ENCODE measurements at regions not wholly inside any gene's neighbourhood (a gene's known extent, or its start where the extent isn't known, plus 50 kb on each side); places are given as distances from the start of the nearest gene placed in this dataset.

DNA sequence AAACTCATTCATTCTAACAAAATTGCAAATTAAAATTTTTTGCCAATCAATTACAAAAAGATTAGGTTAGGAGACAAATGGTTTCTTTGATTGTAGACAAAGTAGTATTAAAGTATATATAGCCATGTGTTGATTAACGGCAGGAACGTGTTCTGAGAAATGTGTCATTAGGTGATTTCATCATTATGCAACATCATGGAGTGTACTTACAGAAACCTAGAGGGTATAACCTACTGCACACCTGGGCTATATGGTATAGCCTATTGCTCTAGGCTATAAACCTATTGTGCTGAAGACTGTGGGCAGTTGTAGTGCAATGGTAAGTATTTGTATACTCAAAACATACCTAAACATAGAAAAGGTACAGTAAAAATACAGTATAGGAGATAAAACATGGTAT, 906.8 kb upstream of the SPRY2 start:
- Histone ChIP-seq H3K9me3 (replicated peaks in 1 of 2; ENCODE audit: control insufficient read depth in 2 of 2, insufficient read depth in 1 of 2, low read depth in 1 of 2, low read length in 2 of 2) (no peaks in the 10 kb centered on the region), H3K4me3 (ENCODE audit: low read length in 2 of 2) (no peak overlapping the region), H2AFZ (ENCODE audit: low read length) (no peak overlapping the region), H3K4me2 (ENCODE audit: insufficient read depth, low read length, poor library complexity, severe bottlenecking) (no peak overlapping the region), H4K91ac (ENCODE audit: low read depth, low read length, poor library complexity) (no peak overlapping the region), H3K27me3 (ENCODE audit: control insufficient read depth in 3 of 3, insufficient read depth in 3 of 3, low read depth in 1 of 3, low read length in 3 of 3) (no peaks in the 10 kb centered on the region), H2AK5ac (ENCODE audit: low read depth, low read length) (no peak overlapping the region), H4K8ac (ENCODE audit: low read depth, low read length) (no peak overlapping the region), H2BK12ac (ENCODE audit: low read length) (no peak overlapping the region), H3K23ac (ENCODE audit: low read depth, low read length, poor library complexity) (no peak overlapping the region), H2BK15ac (ENCODE audit: low read length) (no peak overlapping the region), H2BK5ac (ENCODE audit: low read length) (no peak overlapping the region), H3K4me1 (ENCODE audit: control insufficient read depth in 2 of 2, insufficient read depth in 1 of 2, low read depth in 1 of 2, low read length in 2 of 2) (no peaks in the 10 kb centered on the region), H3K36me3 (replicated peaks in 1 of 2; ENCODE audit: control insufficient read depth in 2 of 2, insufficient read depth in 2 of 2, low read length in 2 of 2) (no peaks in the 10 kb centered on the region), H3K79me1 (ENCODE audit: low read depth, low read length) (no peaks in the 10 kb centered on the region), H2BK120ac (ENCODE audit: low read depth, low read length) (no peak overlapping the region), H3K4ac (ENCODE audit: low read length) (no peak overlapping the region), H3K27ac (replicated peaks; ENCODE audit: low read length) (no peak overlapping the region), H3K14ac (ENCODE audit: low read length) (no peak overlapping the region), H3K9ac (ENCODE audit: low read depth, low read length, poor library complexity) (no peak overlapping the region), H3K18ac (ENCODE audit: low read length) (no peak overlapping the region)
- no CpG with 5 or more reads among the region's 2 CpGs for WGBS, 2 donors (ENCODE audit: extremely low coverage in 2 of 2, insufficient read length in 2 of 2, insufficient replicate concordance in 1 of 2)
- DNase-seq (ENCODE audit: low spot score) = no peak

- Histone ChIP-seq H2BK5ac (ENCODE audit: low read length) (no peak overlapping the region), H3K79me1 (ENCODE audit: low read depth, low read length) (no peaks in the 10 kb centered on the region), H2AK5ac (ENCODE audit: low read depth, low read length) (no peak overlapping the region), H3K27ac (replicated peaks; ENCODE audit: low read length) (no peak overlapping the region), H2BK120ac (ENCODE audit: low read depth, low read length) (no peak overlapping the region), H3K4me1 (ENCODE audit: control insufficient read depth in 2 of 2, insufficient read depth in 1 of 2, low read depth in 1 of 2, low read length in 2 of 2) (no peaks in the 10 kb centered on the region), H4K8ac (ENCODE audit: low read depth, low read length) (no peak overlapping the region), H2AFZ (ENCODE audit: low read length) (peak overlapping the region; percentile 28), H3K23ac (ENCODE audit: low read depth, low read length, poor library complexity) (no peak overlapping the region), H3K18ac (ENCODE audit: low read length) (no peak overlapping the region), H3K9ac (ENCODE audit: low read depth, low read length, poor library complexity) (no peak overlapping the region), H3K9me3 (replicated peaks in 1 of 2; ENCODE audit: control insufficient read depth in 2 of 2, insufficient read depth in 1 of 2, low read depth in 1 of 2, low read length in 2 of 2) (no peaks in the 10 kb centered on the region), H3K36me3 (replicated peaks in 1 of 2; ENCODE audit: control insufficient read depth in 2 of 2, insufficient read depth in 2 of 2, low read length in 2 of 2) (no peaks in the 10 kb centered on the region), H2BK12ac (ENCODE audit: low read length) (no peak overlapping the region), H3K14ac (ENCODE audit: low read length) (no peak overlapping the region), H3K4me2 (ENCODE audit: insufficient read depth, low read length, poor library complexity, severe bottlenecking) (no peak overlapping the region), H2BK15ac (ENCODE audit: low read length) (no peak overlapping the region), H3K27me3 (ENCODE audit: control insufficient read depth in 3 of 3, insufficient read depth in 3 of 3, low read depth in 1 of 3, low read length in 3 of 3) (no peaks in the 10 kb centered on the region), H4K91ac (ENCODE audit: low read depth, low read length, poor library complexity) (no peak overlapping the region), H3K4ac (ENCODE audit: low read length) (no peak overlapping the region), H3K4me3 (ENCODE audit: low read length in 2 of 2) (no peak overlapping the region)
- DNase-seq (ENCODE audit: low spot score) = no peak
- WGBS, 2 donors (ENCODE audit: extremely low coverage in 2 of 2, insufficient read length in 2 of 2, insufficient replicate concordance in 1 of 2) = no CpG with 5 or more reads among the region's 6 CpGs
These were observed 905.6 kb upstream of the SPRY2 start for GRCh38 chr13:81246556-81246955.

DNA sequence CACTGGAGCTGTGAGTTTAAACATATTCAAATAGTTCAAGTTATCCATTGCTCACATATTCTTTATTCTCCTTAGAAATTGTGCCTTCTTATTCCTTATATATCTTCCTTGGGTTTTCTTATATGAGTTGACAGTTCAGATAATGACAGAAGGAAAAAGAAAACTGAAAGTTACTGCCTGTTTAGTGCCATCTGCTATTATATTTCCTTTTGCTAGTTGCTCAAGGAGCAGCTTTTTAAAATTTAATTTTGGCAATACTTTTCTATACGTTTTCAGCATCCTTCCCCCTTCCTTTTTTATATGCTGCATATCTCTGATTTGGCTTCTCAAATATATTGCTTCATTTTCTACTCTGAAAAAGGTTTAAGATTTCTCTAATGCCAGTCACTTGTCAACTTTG, 903.1 kb upstream of the SPRY2 start:
- Histone ChIP-seq H2BK15ac (ENCODE audit: low read length) (no peak overlapping the region), H3K27me3 (ENCODE audit: control insufficient read depth in 3 of 3, insufficient read depth in 3 of 3, low read depth in 1 of 3, low read length in 3 of 3) (no peaks in the 10 kb centered on the region), H2BK120ac (ENCODE audit: low read depth, low read length) (no peak overlapping the region), H3K27ac (replicated peaks; ENCODE audit: low read length) (no peak overlapping the region), H3K23ac (ENCODE audit: low read depth, low read length, poor library complexity) (no peak overlapping the region), H3K4me3 (ENCODE audit: low read length in 2 of 2) (no peak overlapping the region), H3K4ac (ENCODE audit: low read length) (no peak overlapping the region), H2BK5ac (ENCODE audit: low read length) (no peak overlapping the region), H3K79me1 (ENCODE audit: low read depth, low read length) (no peaks in the 10 kb centered on the region), H3K4me1 (ENCODE audit: control insufficient read depth in 2 of 2, insufficient read depth in 1 of 2, low read depth in 1 of 2, low read length in 2 of 2) (no peaks in the 10 kb centered on the region), H2BK12ac (ENCODE audit: low read length) (no peak overlapping the region), H3K9ac (ENCODE audit: low read depth, low read length, poor library complexity) (no peak overlapping the region), H4K91ac (ENCODE audit: low read depth, low read length, poor library complexity) (no peak overlapping the region), H4K8ac (ENCODE audit: low read depth, low read length) (no peak overlapping the region), H3K18ac (ENCODE audit: low read length) (no peak overlapping the region), H3K14ac (ENCODE audit: low read length) (no peak overlapping the region), H3K36me3 (replicated peaks in 1 of 2; ENCODE audit: control insufficient read depth in 2 of 2, insufficient read depth in 2 of 2, low read length in 2 of 2) (no peaks in the 10 kb centered on the region), H3K4me2 (ENCODE audit: insufficient read depth, low read length, poor library complexity, severe bottlenecking) (no peak overlapping the region), H2AFZ (ENCODE audit: low read length) (no peak overlapping the region), H2AK5ac (ENCODE audit: low read depth, low read length) (no peak overlapping the region), H3K9me3 (replicated peaks in 1 of 2; ENCODE audit: control insufficient read depth in 2 of 2, insufficient read depth in 1 of 2, low read depth in 1 of 2, low read length in 2 of 2) (no peaks in the 10 kb centered on the region)
- DNase-seq (ENCODE audit: low spot score) = no peak
- no CpG with 5 or more reads among the region's 1 CpG for WGBS, 2 donors (ENCODE audit: extremely low coverage in 2 of 2, insufficient read length in 2 of 2, insufficient replicate concordance in 1 of 2)

DNA sequence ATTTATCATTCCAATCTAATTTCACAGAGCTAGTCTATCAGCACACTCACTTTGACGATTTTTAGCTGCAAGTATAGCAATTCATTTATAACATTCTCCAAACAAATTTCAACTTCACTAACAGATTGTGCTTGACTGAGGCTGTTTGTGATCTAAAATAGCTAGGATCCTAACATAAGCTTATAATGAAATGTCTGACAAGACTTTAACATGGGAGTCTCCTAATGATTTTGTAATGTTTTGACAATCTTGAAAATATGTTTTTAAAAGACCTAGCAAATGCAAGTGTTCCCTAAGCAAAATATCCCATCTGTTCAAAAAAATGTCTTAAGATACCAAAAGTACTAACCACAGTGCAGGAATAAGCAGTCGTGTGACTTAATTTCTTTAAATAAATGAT, 889.5 kb upstream of the SPRY2 start:
- H3K4me3 ChIP-seq (ENCODE audit: low read length in 2 of 2) = no peak overlapping the region
- H3K4ac ChIP-seq (ENCODE audit: low read length) = no peak overlapping the region
- H3K4me1 ChIP-seq (ENCODE audit: control insufficient read depth in 2 of 2, insufficient read depth in 1 of 2, low read depth in 1 of 2, low read length in 2 of 2) = no peaks in the 10 kb centered on the region
- no peak overlapping the region for H2BK120ac ChIP-seq (ENCODE audit: low read depth, low read length)
- H3K27ac ChIP-seq (replicated peaks; ENCODE audit: low read length) = no peak overlapping the region
- H2BK12ac ChIP-seq (ENCODE audit: low read length) = no peak overlapping the region
- no peak overlapping the region for H2BK15ac ChIP-seq (ENCODE audit: low read length)
- DNase-seq (ENCODE audit: low spot score) = no peak
- H3K23ac ChIP-seq (ENCODE audit: low read depth, low read length, poor library complexity) = no peak overlapping the region
- WGBS, 2 donors (ENCODE audit: extremely low coverage in 2 of 2, insufficient read length in 2 of 2, insufficient replicate concordance in 1 of 2) = no CpG with 5 or more reads among the region's 2 CpGs
- no peak overlapping the region for H2AK5ac ChIP-seq (ENCODE audit: low read depth, low read length)
- H3K14ac ChIP-seq (ENCODE audit: low read length) = no peak overlapping the region
- no peaks in the 10 kb centered on the region for H3K79me1 ChIP-seq (ENCODE audit: low read depth, low read length)
- H4K91ac ChIP-seq (ENCODE audit: low read depth, low read length, poor library complexity) = no peak overlapping the region
- H4K8ac ChIP-seq (ENCODE audit: low read depth, low read length) = no peak overlapping the region
- H3K27me3 ChIP-seq (ENCODE audit: control insufficient read depth in 3 of 3, insufficient read depth in 3 of 3, low read depth in 1 of 3, low read length in 3 of 3) = no peaks in the 10 kb centered on the region
- no peak overlapping the region for H2AFZ ChIP-seq (ENCODE audit: low read length)
- H3K9ac ChIP-seq (ENCODE audit: low read depth, low read length, poor library complexity) = no peak overlapping the region
- no peak overlapping the region for H3K4me2 ChIP-seq (ENCODE audit: insufficient read depth, low read length, poor library complexity, severe bottlenecking)
- no peaks in the 10 kb centered on the region for H3K36me3 ChIP-seq (replicated peaks in 1 of 2; ENCODE audit: control insufficient read depth in 2 of 2, insufficient read depth in 2 of 2, low read length in 2 of 2)
- H3K9me3 ChIP-seq (replicated peaks in 1 of 2; ENCODE audit: control insufficient read depth in 2 of 2, insufficient read depth in 1 of 2, low read depth in 1 of 2, low read length in 2 of 2) = no peaks in the 10 kb centered on the region
- no peak overlapping the region for H3K18ac ChIP-seq (ENCODE audit: low read length)
- H2BK5ac ChIP-seq (ENCODE audit: low read length) = no peak overlapping the region

Data from neuronal stem cell (in vitro differentiated cells).